GM19395 (cell line): ENCODE measurements at regions not wholly inside any gene's neighbourhood (a gene's known extent, or its start where the extent isn't known, plus 50 kb on each side); places are given as distances from the start of the nearest gene placed in this dataset.
"Not testable (repeated sequence)": the region's sequence is repeated elsewhere in the genome, so short reads cannot be mapped to it uniquely, and the experiment has no call there.

Source experiments
- ATAC-seq: cut with Tn5 transposase; IDR thresholded peaks from one replicate; pipeline ENCODE4 v1.9.1; 2021; ENCODE audit warnings: mild to moderate bottlenecking, moderate library complexity; ENCODE audit not compliant: unreplicated experiment

DNA sequence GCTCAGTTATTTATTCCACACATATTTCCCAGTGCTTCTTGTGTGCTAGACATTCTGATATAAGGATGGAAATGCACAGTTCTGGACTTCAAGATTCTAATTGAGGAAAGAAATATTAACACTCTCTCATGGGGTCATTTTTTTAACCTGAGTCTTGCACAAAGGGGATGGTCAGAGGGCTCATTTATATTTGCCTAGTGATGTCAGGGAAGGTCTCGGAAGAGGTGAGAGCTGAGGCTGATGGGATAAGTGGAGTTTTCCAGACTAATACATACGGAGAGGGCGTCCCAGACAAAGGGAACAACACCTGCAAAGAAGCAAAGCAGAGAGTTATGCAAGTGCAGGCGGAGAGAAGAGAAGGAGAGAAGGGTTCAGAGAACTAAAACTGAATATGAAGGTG, 1304.6 kb upstream of the TENM4 start:
- no peak for ATAC-seq

GRCh38 chr11:80733790-80734189, 1293.0 kb upstream of the TENM4 start:
- no peak for ATAC-seq

DNA sequence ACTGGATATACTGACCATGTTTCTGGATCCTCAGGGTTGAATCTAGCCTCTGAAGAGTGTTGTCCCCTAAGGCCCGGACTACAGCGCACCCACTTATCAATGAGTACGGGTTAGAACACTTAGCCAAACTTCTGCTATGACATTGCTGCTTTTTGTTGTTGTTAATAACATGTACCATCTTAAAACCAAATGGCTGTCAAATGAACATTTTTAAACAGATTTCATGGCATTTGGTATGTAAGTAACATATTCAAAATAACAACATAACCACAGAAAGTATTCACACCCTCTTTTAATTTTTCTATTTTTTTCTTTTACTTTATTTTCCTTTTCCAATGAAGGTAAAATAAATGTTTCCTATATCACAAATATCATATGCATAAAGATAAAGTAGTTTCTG, 1292.5 kb upstream of the TENM4 start:
- ATAC-seq: no peak

DNA sequence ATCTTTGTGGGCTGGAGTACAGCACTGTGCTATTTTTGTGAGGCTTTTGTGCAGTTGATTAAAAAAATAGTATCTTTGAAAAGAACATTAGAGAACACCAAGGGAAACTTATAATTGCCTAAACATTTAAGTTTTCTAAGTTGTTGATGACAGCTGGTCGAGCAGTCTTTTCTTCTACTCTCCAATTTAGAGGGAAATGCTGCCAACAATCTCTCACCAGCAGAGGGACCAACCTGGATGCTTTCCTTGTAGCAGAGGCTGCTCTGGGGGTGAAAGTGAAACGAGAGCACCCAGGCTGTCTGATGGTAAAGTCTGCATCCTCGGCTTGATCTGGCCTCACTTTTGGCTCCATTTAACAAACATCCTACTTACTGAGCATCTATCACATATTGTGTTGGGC, 1286.5 kb upstream of the TENM4 start:
- peak; percentile 92 for ATAC-seq

DNA sequence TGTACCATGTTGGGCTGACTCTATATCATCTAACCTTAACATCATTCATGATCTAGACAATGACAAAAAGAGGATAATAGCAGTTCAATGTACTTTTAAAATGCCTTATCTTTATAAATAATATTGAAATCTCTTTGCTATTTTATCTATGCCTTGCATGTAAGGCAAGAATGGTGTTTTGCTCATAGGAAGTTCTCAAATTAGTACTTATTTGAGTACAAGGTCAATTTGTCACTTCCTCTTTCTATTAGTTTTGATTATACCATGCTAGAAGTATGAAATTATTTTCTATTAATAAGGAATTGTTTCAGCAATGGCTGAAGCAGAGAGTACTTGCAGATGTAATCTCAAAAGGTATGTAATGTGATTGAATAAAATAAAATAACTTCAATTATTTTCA, 1285.4 kb upstream of the TENM4 start:
- ATAC-seq: no peak

DNA sequence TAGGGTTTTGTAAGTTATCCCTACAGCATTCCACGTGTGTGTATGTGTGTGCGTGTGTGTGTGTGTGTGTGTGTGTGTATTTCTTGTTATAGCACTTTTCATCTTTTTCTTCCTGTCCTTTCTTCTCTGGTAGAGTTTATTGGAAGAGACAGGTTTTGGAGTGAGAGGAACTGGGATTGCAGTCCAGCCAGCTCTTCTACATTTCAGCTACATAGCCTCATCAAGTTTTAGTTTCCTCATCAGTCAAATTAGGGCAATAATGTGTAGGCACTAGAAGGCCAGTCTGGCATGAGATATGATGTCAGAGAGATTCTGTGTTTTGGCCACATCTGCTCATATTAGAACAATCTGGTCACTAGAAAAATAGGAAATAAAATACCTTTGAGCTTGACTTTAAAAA, 1283.5 kb upstream of the TENM4 start:
- ATAC-seq: no peak

DNA sequence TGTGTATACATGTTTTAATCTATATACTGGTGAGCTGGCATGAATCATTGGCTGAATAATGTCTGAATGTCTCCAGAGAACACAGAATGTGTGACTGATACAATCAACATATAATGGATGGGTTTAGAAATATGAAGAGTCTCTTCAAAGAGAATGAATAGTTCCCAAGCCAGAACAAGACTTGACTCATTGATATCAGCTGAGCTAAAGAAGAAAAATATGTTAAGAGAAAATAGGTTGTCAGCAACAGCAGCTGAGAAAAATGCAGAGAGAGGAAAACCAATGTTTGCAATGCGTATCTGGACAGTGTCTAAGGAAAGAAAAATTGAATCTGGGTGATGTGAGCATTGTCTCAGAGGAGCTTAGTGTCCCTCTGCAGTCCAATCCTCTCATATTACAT, 1281.8 kb upstream of the TENM4 start:
- no peak for ATAC-seq

DNA sequence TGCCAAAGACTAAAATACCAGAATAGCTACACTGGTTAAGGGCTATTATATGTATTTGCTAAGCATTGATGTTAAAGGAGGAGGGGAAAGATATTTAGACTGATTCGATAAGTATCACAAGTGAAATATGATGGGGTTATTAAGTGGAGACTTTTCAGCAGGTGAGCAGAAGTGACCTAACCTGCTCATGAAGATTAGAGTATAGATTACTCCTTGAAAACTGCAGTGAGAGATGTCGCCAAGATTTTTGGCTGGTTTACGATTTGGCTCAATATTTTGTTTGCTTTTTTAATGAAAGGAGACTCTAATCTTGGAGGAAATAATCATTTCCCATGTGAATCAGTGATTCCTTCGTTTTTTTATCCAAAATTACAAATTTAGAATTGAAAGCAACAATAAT, 1279.5 kb upstream of the TENM4 start:
- ATAC-seq: no peak

- no peak for ATAC-seq
These were observed 1278.4 kb upstream of the TENM4 start for GRCh38 chr11:80719292-80719646.

DNA sequence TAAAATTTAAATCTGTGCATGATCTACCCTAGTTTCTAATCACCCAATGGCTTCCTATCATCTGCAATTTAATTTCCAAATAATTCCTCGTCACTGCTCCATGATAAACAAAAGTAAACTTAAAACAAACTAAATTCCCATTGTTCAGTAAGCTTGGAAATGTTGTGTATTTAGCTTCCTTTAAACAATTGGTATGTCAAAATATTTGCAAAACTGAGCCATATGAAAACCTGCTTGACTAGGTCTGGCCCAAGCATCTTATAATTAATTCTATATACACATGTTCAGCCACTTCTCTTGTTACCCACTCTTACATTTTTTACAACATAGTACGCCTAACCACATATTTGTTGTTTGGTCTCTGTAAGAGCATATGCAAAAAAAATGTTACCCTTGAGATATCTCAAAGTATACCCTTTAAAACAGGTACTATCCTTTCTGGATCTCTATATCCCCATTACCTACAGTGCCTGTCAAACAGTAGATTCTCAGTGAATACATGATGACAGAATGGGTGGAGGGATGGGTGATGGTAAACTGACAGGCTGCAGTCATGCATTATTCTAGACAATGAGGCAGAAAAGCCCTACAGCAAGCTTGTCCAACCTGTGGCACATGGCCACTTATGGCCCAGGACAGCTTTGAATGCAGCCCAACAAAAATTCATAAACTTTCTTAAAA, 1277.9 kb upstream of the TENM4 start:
- no peak for ATAC-seq

DNA sequence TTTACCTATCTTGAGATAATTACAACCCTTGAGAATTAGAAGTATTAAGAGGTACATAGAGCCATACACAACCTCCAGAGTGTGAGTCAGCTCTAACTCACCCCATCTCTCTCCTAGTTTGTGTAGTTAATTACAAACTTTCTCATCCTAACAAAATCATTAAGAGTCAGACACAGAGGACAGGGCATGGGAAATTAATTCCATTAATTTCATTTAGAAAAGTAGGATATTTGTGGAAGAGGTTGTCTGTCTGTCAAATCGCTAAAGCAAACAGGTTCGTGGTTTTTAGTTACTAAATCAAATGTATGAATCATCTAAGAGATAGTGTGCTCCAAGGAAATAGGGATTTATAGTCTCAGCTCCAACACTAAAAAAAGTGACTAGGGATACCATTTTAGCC, 1261.4 kb upstream of the TENM4 start:
- no peak for ATAC-seq

DNA sequence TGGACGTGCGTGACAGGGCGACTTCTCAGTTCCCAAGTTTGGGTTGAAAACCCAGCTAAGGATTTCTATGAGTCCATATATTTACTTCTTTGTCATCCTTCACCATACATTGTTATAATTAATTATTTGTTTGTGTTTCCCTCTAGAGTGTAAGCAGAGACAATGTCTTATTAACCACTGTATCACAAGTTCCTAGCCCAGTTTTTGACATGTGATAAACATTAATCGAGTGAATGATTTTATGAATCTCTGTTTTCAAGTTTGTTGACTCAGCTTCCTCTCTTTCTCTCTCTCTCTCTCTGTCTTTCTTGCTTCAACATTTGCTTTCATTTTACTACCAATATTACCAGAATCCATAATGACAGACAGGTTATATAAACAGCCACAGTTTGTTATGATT, 1259.6 kb upstream of the TENM4 start:
- ATAC-seq: no peak

DNA sequence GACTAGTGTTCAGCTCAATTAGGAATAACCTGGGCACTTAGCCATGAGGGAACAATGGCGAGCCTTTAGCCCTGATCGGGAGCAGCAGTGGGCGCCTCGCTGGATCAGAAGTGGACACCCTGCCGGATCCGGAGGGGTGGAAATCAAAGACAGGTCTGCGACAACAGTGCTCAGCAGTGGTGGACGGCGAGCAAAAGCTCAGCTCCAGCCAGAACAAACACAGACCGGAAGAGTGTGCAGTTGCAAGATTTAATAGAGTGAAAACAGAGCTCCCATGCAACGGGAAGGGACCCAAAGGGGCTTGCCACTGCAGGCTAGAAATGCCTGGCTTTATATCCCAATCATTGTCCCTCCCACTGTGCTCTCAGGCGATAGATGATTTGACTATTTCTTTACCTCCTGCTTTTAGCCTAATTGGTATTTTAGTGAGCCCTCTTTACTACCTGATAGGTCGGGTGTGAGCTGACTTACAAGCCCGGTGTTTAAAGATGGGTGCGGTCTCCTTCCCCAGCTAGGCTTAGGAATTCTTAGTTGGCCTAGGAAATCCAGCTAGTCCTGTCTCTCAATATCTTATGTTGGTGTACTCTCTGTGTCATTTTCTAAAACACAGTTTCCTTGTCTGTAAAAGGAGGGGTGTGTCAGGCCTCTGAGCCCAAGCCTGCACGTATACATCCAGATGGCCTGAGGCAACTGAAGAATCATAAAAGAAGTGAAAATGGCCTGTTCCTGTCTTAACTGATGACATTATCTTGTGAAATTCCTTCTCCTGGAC, 1258.8 kb upstream of the TENM4 start:
- not testable (repeated sequence) for ATAC-seq

DNA sequence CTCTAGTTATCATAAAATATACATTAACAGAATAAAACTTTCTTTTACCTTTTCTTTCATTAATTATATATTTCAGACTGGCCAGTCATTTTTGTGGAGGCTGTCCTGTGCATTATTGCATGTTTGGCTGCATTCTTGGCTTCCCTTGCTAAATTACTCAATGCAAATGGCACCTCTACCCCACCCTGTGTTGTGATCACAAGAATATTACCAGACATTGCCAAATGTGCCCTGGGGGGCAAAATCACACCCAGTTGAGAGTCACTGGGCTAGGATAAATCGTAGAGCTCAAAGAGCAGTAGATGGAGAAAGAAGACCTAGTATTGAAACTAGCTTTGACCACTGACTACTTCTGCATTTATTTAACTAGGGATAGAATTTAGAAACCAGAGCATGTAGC, 1257.8 kb upstream of the TENM4 start:
- ATAC-seq: no peak

DNA sequence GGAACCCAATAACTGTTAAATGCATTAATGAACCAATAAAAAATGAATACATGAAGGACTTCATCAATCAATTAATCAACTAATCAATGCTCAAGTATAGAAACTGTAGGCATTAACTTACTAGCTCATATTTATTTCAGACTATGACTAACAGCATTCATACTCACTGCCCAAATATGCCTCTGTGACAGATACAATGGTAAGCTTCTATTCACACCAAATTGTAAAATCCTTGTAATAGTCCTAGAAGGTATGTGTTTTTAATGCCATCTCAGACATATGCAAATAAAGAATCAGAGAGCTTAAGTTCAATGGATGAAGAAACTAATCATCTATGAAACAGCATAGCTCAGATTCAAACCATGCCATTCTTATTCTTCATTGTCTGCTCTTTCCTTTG, 1253.6 kb upstream of the TENM4 start:
- ATAC-seq: no peak

GRCh38 chr11:80687941-80688340, 1247.1 kb upstream of the TENM4 start:
- no peak for ATAC-seq

DNA sequence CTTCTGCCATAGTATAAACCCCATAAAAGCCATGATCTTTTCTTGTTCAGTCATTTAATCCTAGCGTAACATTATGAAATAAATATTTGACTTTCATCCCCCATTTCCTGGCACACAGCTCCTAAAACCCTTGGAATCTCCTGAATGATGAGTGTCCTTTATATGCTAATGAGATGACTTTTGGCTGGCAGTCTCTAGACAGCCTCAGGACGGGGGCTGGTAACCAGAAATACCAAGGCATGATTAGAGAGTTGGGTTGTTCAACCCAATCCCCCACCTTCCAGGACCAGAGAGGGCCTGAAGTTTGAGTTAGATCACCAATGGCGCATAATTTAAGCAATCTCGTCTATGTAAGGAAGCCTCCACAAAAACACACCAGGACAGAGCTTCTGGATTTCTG, 1246.1 kb upstream of the TENM4 start:
- no peak for ATAC-seq

DNA sequence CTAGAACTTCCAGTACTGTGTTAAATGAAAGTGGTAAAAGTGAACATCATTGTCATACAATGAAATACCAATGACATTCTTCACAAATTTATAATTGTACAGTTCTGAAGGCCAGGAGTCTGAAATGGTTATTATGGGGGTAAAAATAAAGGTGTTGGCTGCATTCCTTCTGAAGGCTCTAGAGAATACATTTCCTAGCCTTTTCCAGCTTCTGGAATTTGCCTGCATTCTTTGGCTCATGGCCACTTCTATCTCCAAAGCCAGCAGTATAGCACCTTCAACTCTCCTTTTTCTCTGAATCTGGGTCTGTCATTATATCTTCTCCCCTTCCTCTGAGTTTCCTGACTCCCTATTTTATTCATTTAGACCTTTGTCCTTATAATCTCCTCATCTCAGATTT, 1232.7 kb upstream of the TENM4 start:
- no peak for ATAC-seq

- ATAC-seq: no peak
These were observed 1228.8 kb upstream of the TENM4 start for GRCh38 chr11:80669620-80670019.

- no peak for ATAC-seq
These were observed 1227.2 kb upstream of the TENM4 start for GRCh38 chr11:80668039-80668438.

DNA sequence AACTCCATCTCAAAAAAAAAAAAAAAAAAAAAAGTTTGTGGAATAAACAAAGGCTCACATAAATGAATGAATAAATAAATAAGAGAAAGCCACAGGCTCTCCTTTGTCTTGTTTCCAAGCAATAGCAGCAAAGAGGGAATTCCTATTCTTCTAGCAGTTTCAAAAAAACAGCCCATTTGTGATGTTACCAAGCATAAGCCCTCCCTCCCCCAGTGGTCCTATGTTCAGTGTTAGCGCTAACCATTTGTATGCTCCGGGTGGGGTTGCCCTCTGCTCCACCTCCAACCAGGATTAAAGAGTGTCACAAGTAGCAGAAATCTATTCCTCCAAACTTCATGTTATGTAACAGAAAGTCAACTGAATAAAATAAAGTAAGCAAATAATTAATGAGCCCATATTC, 1215.0 kb upstream of the TENM4 start:
- ATAC-seq: no peak

DNA sequence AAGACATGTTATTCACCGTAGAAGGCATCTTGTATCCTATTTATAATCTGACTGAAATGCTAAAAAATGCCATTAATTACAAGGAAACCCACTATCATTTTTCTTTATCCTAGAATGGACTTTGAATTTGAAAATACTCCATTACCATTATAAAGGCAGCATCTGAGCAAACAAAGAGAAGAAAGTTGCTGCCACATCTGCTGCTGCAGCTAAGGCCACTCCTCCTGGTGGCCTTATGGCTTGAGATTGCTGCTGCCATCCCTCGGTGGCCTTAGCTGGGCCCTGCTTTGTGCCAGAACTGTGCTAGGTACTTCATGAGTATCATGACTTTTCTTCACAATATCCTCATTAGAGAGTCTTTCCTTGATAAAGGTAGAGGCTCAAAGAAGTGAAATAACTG, 1210.1 kb upstream of the TENM4 start:
- no peak for ATAC-seq

DNA sequence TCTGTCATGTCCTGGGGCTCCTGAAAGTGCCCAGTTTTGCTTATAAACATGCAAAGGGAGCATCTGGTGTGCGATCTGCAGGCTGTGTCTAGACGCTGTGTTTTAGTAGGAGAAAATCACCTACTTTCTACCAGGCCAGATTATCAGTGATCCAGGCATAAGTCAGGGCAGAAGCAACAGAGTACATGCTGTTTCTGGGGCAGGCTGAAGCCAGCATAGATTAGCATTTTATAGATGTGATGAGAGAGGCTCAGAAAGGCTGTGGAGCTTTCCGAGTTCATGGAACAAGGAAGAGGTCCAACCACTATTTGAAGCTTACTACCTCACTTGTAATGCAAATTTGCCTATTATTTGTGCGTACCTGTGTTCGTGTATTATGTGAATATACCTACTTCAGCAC, 1208.4 kb upstream of the TENM4 start:
- no peak for ATAC-seq
